NCI-H2107 treated with DMSO at 0.1 percent for 48 hours (cell line): ENCODE measurements at regions not wholly inside any gene's neighbourhood (a gene's known extent, or its start where the extent isn't known, plus 50 kb on each side); places are given as distances from the start of the nearest gene placed in this dataset.
"Not testable (repeated sequence)": the region's sequence is repeated elsewhere in the genome, so short reads cannot be mapped to it uniquely, and the experiment has no call there.

Source experiments
- DNase-seq: peaks from one replicate; lab custom pipeline; 2025; ENCODE audit not compliant: unreplicated experiment; lab: John Stamatoyannopoulos, UW

- no peak for DNase-seq
Measured at GRCh38 chr1:115456441-115456961, 118.5 kb upstream of the NGF start.

- DNase-seq, result peak; percentile 63
Measured at GRCh38 chr1:115454837-115455511, 116.9 kb upstream of the NGF start.

- no peak for DNase-seq
Measured at GRCh38 chr1:115453666-115454065, 115.6 kb upstream of the NGF start.

- no peak for DNase-seq
Measured at GRCh38 chr1:115452600-115453329, 114.7 kb upstream of the NGF start.

GRCh38 chr1:115450501-115451040, 112.5 kb upstream of the NGF start:
- no peak for DNase-seq

GRCh38 chr1:115448282-115449044, 110.4 kb upstream of the NGF start:
- DNase-seq, result peak; percentile 64

GRCh38 chr1:115447672-115448071, 109.6 kb upstream of the NGF start:
- DNase-seq, result no peak

GRCh38 chr1:115445090-115445489, 107.0 kb upstream of the NGF start:
- DNase-seq, result no peak

- DNase-seq, result no peak
Measured at GRCh38 chr1:115440733-115441132, 102.7 kb upstream of the NGF start.

GRCh38 chr1:115439520-115439919, 101.5 kb upstream of the NGF start:
- not testable (repeated sequence) for DNase-seq

GRCh38 chr1:115437196-115437595, 99.1 kb upstream of the NGF start:
- peak; percentile 97 for DNase-seq

GRCh38 chr1:115436596-115436995, 98.5 kb upstream of the NGF start:
- peak; percentile 73 for DNase-seq

- DNase-seq, result no peak
Measured at GRCh38 chr1:115433483-115433882, 95.4 kb upstream of the NGF start.

- no peak for DNase-seq
Measured at GRCh38 chr1:115432061-115432460, 94.0 kb upstream of the NGF start.

- no peak for DNase-seq
Measured at GRCh38 chr1:115430441-115431158, 92.6 kb upstream of the NGF start.

- DNase-seq, result no peak
Measured at GRCh38 chr1:115429884-115430283, 91.8 kb upstream of the NGF start.

- DNase-seq, result no peak
Measured at GRCh38 chr1:115429241-115429640, 91.2 kb upstream of the NGF start.

- no peak for DNase-seq
Measured at GRCh38 chr1:115428676-115429075, 90.6 kb upstream of the NGF start.

- DNase-seq, result no peak
Measured at GRCh38 chr1:115428256-115428655, 90.2 kb upstream of the NGF start.

GRCh38 chr1:115426956-115427355, 88.9 kb upstream of the NGF start:
- no peak for DNase-seq
